ENCODE measurements at regions not wholly inside any gene's neighbourhood (a gene's known extent, or its start where the extent isn't known, plus 50 kb on each side); places are given as distances from the start of the nearest gene placed in this dataset.

DNA sequence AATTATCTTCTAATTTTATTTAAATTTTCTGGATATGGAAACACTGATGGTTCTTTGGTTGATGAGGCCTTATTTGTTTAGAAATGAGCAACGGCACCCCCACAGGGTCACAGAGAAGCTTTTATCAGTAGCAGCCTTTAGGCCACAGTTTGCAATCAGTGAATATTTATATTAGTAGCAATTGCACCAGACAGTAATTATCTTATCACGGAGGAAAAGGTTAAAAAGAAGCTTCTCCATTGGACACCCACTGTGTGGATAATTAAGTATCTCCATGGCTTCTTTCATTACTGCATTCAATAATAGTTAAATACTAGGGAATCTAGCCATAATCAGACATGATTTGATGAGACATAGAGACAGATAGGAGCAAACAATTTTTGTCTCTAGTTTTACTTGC lies 2099.2 kb upstream of the PCDH20 start (continued):
- TF ChIP-seq ZBTB33 (IDR thresholded peaks at IDR 0.05; ENCODE audit: extremely low read depth, insufficient replicate concordance, low read length): no peak
- TF ChIP-seq, protein P1, sequence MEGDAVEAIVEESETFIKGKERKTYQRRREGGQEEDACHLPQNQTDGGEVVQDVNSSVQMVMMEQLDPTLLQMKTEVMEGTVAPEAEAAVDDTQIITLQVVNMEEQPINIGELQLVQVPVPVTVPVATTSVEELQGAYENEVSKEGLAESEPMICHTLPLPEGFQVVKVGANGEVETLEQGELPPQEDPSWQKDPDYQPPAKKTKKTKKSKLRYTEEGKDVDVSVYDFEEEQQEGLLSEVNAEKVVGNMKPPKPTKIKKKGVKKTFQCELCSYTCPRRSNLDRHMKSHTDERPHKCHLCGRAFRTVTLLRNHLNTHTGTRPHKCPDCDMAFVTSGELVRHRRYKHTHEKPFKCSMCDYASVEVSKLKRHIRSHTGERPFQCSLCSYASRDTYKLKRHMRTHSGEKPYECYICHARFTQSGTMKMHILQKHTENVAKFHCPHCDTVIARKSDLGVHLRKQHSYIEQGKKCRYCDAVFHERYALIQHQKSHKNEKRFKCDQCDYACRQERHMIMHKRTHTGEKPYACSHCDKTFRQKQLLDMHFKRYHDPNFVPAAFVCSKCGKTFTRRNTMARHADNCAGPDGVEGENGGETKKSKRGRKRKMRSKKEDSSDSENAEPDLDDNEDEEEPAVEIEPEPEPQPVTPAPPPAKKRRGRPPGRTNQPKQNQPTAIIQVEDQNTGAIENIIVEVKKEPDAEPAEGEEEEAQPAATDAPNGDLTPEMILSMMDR (IDR thresholded peaks at IDR 0.05 in 2 of 3, conservative IDR thresholded peaks at IDR 0.05 in 1 of 3; ENCODE audit: borderline replicate concordance in 1 of 3, insufficient read depth in 1 of 3, low read depth in 2 of 3, low read length in 2 of 3): no peak

DNA sequence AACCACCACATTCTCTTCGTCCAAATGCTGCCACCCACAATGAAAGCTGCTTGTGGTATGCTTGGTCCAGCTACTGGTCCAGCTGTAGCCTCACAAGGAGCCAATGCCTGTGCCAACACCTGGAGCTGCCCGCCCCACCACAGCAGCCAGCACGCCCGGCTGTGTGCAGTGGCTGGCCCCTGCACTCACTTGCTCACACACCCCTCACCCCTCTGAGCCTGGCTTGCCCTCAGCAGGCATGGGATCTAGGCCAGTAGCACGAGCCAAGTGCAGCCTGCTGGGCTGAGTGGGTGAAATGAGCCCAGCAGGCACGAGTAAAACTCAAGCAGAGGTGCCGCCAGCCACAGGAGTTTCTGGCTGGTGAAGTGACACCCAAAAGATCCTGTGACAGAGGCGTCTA lies 2096.4 kb upstream of the PCDH20 start:
- CTCF ChIA-PET: no interaction called here

More for the DNA sequence above, 2096.4 kb upstream of the PCDH20 start:
- Histone ChIP-seq H3K9ac (ENCODE audit: low read length) (no peak overlapping the region), H3K27me3 (ENCODE audit: insufficient read depth, low read length) (no peaks in the 10 kb centered on the region), H3K4me2 (ENCODE audit: low read length) (no peak overlapping the region), H3K9me2 (ENCODE audit: insufficient read depth) (no peaks in the 10 kb centered on the region), H3K79me2 (ENCODE audit: insufficient read depth, low read length) (no peaks in the 10 kb centered on the region), H4K20me1 (ENCODE audit: insufficient read depth) (no peaks in the 10 kb centered on the region), H2AFZ (ENCODE audit: low read depth, low read length, poor library complexity, severe bottlenecking) (no peak overlapping the region), H3K9me3 (ENCODE audit: control insufficient read depth in 1 of 2, insufficient read depth in 1 of 2, low read depth in 1 of 2, low read length in 2 of 2) (no peaks in the 10 kb centered on the region), H3K4me3 (replicated peaks in 1 of 2; ENCODE audit: low read depth in 1 of 2, low read length in 2 of 2) (no peak overlapping the region), H3K4me1 (ENCODE audit: control insufficient read depth in 1 of 2, insufficient read depth in 2 of 2, low read length in 2 of 2) (no peaks in the 10 kb centered on the region), H3K36me3 (ENCODE audit: control insufficient read depth in 1 of 2, insufficient read depth in 2 of 2, low read length in 2 of 2) (no peaks in the 10 kb centered on the region), H3K27ac (ENCODE audit: low read depth, low read length) (no peak overlapping the region)
- ATAC-seq (no peak), DNase-seq (ENCODE audit: low read depth, low spot score) (no peak)
- ChIA-PET POLR2A (no interaction called here), RAD21 (ENCODE audit: low non-redundant PET in 1 of 2, low total read pairs in 2 of 2, uncharacterized antibody in 2 of 2, unreplicated experiment in 2 of 2) (no interaction called here)
- intact Hi-C loops (cut with micrococcal nuclease): no loop called here
- BruUV-seq (replicated peaks): no TSS peak
- TF ChIP-seq TCF7L2 (IDR thresholded peaks at IDR 0.05; ENCODE audit: borderline replicate concordance, extremely low read depth, insufficient read depth, insufficient read length) (no peak), SP1 (IDR thresholded peaks at IDR 0.05; ENCODE audit: low read depth) (no peak), RAD21 (IDR thresholded peaks at IDR 0.05; ENCODE audit: low read depth) (no peak)

All from HCT116 (cell line).